ENCODE measurements at regions not wholly inside any gene's neighbourhood (a gene's known extent, or its start where the extent isn't known, plus 50 kb on each side); places are given as distances from the start of the nearest gene placed in this dataset.

GRCh38 chrX:10390187-10390586, 230.2 kb downstream of the MID1 start:
- TF ChIP-seq CTCF (IDR thresholded peaks at IDR 0.05) (no peak), POLR2A (IDR thresholded peaks at IDR 0.05) (no peak)
